KOPT-K1 (cell line): ENCODE measurements at regions not wholly inside any gene's neighbourhood (a gene's known extent, or its start where the extent isn't known, plus 50 kb on each side); places are given as distances from the start of the nearest gene placed in this dataset.

Experiments used
- H3K27ac ChIP-seq: fragments of 200-600 bp; sonication (generic); 2 replicates; pipeline ENCODE4 v1.5.1; 2016; ENCODE audit warnings: antibody characterized with exemption, mild to moderate bottlenecking, low read depth, low read length; ENCODE audit not compliant: poor library complexity, severe bottlenecking
- H3K36me3 ChIP-seq: fragments of 200-600 bp; sonication (generic); 2 replicates; pipeline ENCODE4 v1.5.1; 2017; ENCODE audit warnings: antibody characterized with exemption, mild to moderate bottlenecking, low read length, moderate library complexity; ENCODE audit not compliant: insufficient read depth
- H3K9me3 ChIP-seq: fragments of 200-600 bp; sonication (generic); 2 replicates; pipeline ENCODE4 v1.5.1; 2017; ENCODE audit warnings: antibody characterized with exemption, low read length, mild to moderate bottlenecking; ENCODE audit not compliant: insufficient read depth, poor library complexity, severe bottlenecking

DNA sequence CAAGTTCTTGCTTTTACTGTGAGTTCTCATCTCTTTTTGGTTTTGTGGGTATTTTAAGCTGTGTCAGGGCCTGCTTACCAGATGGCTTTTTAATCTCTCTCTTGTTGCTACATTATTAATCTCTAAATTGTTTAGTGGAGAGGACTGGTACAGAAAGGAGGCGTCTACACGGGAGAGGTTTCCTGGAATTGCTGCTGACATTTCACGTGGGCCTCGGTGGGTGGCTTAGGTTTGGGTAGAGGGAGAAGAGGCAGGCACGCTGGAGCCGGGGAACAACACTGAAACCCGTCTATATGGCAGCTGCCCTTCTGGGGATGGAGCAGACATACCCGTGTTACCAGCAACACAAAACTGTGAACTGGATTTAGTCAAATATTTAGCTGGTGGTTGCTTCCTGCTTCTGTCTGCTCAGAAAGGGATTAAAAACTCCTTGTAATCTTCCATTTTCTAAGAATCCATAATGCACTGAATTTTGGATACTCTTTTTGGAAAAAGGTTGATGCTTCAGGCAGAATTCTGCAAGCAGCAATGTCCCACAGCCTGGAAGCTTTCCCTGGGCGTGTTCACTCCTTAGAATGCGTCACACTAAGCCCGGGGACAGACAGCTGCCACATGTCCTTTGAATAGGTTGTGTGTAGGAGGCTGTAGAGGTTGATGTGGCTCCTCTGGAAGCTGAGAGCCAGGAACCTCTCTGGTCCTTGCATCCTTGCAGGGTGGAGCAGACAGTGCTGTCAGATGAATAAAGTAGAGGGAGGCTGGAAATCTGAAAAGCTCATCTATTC is 199.8 kb upstream of the GATB start:
- no peaks in the 10 kb centered on the region for H3K36me3 ChIP-seq
- H3K27ac ChIP-seq: no peak overlapping the region
- peaks cover 4% of the 10 kb centered on the region for H3K9me3 ChIP-seq

DNA sequence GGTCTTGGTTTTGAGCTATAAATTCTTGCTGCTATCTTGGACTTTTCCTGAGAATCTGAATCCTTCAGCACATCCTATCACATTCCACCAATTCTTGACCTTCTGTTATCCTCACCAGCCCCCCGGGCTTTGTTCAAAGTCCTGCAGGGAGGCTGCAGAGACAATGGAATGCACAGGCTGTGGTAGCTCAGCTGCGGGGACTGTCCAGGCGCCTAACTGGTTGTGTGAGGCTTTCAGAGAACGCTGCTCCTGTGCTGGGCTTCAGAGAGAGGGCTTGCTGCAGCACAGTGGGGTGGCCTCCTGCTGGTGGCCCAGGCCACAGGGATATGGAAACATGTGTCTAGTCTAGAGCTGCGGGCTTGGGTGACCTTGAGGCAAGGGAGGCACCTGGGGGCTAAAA is 196.3 kb upstream of the GATB start:
- Histone ChIP-seq H3K36me3 (no peaks in the 10 kb centered on the region), H3K9me3 (peaks cover 4% of the 10 kb centered on the region), H3K27ac (no peak overlapping the region)

DNA sequence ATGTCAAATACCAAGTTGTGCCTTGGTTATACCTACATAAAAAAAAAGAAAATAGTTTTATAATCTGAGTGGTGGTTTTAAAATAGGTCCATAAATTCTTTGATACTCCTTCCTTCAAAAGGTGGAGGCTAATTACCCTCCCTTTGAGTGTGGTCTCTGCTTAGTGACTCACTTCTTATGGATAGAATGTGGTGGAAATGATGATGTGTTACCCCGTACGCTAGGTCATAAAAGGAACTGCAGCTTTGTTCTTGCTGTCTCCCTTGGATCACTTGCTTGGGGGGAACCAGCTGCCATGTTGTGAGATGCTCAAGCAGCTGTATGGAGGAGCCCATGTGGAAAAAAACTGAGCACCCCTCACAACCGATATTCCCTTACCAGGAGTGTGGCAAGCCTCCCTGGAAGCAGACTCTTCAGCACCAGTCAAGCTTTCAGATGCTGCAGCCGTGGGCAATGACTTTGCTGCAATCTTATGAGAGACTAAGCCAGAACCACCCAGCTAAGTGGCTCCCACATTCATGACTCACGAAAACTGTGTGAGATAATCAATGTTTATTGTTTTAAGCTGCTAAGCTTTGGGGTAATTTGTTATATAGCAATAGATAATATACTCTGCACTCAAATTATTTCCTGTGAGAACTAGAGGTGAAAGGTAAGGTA is 195.0 kb upstream of the GATB start:
- Histone ChIP-seq H3K9me3 (peaks cover 4% of the 10 kb centered on the region), H3K27ac (no peak overlapping the region)

DNA sequence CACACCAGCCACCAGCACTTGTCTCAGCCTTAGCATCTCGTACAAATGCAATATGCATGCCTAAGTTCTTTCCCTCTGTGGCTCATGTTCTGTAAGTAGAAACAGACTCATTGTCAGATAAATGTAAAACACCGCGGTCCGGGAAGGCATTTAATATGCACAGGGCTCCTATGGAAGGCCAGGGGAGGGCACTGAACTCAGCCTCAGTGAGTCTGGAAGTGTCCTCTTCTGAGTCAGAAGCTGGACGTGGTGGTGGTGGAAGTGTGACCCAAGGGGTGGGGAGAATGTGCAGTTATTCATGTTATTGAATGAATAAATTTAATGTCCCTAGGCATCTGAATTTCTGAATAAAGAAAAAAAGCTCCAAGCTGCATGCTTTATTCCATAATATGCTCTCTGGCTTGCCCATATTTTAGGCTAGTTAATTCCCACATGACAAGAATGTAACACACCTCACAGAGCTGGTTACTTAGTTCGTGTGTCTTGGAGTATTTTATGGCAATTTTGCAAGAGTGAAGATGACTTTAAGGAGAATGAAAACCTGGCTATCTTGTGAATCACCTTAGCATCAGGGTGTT is 193.1 kb upstream of the GATB start:
- Histone ChIP-seq H3K9me3 (peaks cover 8% of the 10 kb centered on the region), H3K27ac (no peak overlapping the region), H3K36me3 (no peaks in the 10 kb centered on the region)

More for the DNA sequence above, 195.0 kb upstream of the GATB start:
- no peaks in the 10 kb centered on the region for H3K36me3 ChIP-seq

DNA sequence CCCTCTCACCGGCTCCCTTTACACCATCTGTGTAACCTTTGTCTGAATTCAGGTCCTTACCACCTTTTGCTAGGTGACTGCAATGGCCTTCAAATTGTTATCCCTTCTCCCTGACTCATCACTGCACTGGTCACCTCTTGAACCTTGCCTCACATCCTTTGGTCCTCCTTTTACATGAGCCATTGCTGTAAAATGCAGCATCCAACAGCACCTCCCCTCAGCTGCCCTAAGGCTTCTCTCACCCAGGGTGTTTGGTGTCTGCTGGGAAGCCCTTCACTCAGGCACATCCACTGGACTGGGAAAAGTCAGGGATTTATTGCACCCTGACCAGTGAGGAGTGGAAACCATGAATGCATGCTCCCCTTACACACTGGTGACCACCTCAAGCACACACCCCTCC is 192.5 kb upstream of the GATB start:
- Histone ChIP-seq H3K36me3 (no peaks in the 10 kb centered on the region), H3K27ac (no peak overlapping the region), H3K9me3 (peaks cover 11% of the 10 kb centered on the region)

DNA sequence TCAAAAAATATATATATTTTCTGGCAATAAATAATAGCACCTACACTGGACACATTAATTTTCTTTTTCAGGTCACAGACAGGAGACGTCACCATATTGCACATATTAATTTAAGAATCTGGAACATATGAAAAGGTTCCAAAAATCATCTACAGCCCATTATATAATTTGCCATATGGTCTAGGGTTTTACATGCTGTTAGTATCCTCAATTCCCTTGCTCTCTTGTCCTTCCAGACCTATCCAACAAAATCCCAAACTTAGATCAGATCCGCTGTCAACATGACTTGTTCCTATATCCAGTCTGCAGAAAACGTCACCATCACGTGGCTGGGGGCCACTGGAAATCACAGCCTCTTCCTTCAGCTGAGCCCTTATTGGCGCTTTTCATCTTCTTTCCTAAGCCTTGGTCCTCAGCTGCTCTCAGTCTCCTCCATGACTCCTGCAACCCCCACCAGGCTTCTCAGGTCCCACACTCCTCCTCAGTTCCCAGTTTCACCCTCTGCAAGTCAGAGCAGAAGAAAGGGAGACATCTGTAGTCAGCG is 192.0 kb upstream of the GATB start:
- Histone ChIP-seq H3K36me3 (no peaks in the 10 kb centered on the region), H3K27ac (no peak overlapping the region), H3K9me3 (peaks cover 16% of the 10 kb centered on the region)

DNA sequence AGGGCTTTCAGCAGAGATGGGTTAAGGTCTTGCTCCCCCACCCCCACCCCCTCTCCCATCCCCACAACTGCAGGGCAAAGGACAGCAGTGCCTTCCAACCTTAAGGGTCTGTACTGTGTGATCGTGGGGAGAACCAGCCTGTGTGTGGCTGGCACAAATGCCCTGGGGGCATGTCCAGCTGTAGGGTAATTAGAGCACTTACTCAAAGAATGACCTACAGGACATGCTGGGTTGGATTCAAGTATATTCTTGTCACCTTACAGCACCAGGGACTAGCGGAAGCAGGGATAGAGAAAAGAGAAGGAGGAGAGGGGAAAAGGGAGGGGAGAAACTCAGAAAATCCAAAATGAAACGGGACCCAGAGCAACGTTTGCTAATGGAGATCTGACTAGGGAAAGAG is 191.3 kb upstream of the GATB start:
- H3K9me3 ChIP-seq: peaks cover 22% of the 10 kb centered on the region
- no peaks in the 10 kb centered on the region for H3K36me3 ChIP-seq
- no peak overlapping the region for H3K27ac ChIP-seq

DNA sequence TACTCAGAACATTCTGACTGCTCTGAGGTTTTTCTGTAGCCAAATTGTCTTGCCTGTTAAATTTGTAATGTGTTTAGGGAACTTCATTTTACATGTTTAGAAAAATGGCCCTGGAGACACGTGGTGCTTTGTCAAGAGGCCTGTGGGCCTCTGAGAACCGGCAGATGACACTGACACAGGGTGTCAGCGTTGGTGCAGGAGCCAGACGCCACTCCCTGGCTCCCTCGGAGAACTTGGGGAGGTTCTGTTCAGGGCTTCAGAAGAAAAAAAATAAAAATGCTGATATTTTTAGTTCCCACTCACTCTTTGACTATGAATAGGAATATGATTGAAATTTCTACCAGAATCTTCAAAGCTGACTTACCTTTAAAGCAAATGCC is 190.9 kb upstream of the GATB start:
- Histone ChIP-seq H3K36me3 (no peaks in the 10 kb centered on the region), H3K27ac (no peak overlapping the region), H3K9me3 (peaks cover 27% of the 10 kb centered on the region)

DNA sequence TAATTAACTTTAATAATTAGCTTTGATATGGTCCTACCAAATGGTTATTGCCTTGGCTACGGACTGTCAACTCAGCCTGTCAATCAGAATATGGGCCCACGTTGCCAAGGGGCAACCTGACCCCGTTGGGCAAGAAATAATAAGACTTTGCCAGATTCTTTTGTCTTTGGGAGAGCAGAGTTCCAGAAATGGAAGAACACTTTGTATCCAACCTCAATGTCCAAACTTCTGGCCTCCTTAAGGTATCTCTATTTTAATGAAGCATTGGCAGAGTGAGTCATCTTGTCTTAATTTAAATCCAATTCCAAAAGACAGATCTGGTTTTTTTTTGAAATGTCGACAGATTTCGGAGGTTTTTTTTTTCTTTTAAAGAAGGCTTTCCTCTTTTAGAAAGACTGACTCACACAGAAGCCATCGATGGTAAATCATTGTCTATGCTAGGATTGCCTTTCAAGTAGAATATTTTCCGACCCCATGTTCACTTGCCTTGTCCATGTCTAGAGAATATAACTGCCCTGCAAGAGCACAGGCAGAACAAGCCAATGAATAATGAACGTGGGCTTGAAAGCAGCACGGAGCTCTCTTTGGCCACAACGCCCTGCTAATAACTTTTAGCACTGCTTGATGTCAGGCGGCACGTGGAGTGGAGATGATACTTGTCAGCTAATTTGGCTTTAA is 190.3 kb upstream of the GATB start:
- H3K9me3 ChIP-seq: peaks cover 32% of the 10 kb centered on the region
- no peak overlapping the region for H3K27ac ChIP-seq
- no peaks in the 10 kb centered on the region for H3K36me3 ChIP-seq

DNA sequence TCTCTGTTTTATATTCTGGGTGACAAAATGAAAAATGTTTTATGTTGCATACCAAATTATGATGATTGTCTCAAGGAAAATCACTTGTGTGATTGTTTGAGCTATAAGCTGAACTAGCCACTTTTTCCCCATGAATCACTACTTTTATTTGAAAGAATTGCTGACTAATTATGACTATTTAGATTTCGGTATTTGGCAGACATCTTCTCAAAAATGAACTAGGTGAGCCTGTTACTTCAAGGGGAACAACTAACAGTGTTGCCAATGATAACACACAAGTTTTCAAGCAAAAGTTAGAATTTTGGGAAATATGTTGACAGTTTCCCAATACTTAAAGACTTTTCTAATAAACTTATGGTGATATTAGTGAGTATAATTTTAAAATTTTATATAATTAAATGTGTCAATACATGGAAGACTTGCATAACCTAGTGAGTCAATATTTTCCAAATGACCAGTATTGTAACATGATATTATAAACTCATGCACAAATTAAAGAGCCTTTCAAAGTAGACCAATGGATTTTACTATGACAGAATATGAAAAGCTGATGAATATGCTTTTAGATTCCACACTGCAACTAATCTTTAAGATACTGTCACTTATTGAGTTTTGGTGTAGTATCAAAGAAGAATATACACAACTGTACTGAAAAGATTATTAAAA is 187.7 kb upstream of the GATB start:
- Histone ChIP-seq H3K27ac (no peak overlapping the region), H3K36me3 (no peaks in the 10 kb centered on the region), H3K9me3 (peaks cover 42% of the 10 kb centered on the region)

DNA sequence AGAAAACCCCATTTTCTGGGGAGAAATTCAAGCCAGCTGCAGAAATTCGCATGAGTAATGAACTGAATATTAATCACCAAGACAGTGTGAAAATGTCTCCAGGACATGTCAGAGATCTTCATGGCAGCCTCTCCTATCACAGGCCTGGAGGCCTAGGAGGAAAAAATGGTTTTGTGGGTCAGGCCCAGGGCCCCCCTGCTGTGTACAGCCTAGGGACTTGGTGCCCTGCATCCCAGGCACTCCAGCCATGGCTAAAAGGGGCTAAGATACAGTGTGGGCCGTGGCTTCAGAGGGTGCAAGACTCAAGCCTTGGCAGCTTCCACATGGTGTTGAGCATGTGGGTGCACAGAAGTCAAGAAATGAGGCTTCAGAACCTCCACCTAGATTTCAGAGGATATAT is 185.9 kb upstream of the GATB start:
- H3K9me3 ChIP-seq: peaks cover 58% of the 10 kb centered on the region
- H3K27ac ChIP-seq: no peak overlapping the region
- no peaks in the 10 kb centered on the region for H3K36me3 ChIP-seq

DNA sequence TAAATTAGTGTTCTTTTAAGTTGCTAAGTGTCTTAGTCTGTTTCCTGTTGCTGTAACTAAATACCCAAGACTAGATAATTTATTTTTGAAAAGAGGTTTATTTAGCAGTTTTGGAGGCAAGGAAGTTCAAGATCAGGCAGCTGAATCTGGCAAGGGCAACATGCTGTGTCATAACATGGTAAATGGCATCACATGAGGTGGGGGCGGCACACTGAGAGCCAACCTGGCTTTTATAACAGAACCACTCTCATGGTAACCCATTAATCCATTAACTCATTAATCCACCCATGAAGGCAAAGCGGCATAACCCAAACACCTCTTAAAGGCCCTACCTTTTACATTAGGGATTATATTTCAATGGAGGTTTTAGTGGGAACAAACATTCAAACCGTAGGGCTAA is 182.2 kb upstream of the GATB start:
- peaks cover 53% of the 10 kb centered on the region for H3K9me3 ChIP-seq
- H3K36me3 ChIP-seq: no peaks in the 10 kb centered on the region
- no peak overlapping the region for H3K27ac ChIP-seq

DNA sequence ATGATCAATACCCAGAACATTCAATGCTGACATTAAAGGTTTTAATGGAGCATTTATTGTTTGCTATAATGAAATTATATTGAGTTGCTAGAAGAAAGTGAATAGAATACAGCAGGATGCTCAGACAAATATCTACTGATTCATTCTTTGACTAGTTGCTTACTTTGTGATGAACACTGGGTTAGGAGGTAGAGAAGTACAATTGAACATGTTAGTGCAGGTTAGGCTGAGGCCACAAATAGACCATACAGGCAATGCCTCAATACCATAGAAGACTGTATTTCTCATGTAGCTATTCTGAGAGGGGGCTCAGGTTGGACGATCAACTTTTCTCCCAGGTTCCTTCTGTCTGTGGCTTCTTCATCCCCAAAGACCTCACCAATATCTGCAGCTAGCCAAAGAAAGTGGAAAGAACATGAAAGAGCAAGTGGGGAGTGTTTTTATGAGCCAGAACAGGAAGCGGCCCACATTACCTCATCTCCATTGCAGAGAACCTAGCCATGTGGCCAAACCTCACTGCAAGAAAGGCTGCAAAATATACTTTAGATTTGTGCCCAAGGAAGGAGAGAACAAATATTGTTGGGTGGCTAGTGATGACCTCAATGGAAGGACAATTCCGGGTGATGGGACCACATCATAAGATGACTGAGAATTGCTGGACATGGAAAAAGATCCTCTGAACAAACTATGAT is 180.3 kb upstream of the GATB start:
- Histone ChIP-seq H3K27ac (peak overlapping the region; percentile 55), H3K9me3 (peaks cover 34% of the 10 kb centered on the region), H3K36me3 (no peaks in the 10 kb centered on the region)

DNA sequence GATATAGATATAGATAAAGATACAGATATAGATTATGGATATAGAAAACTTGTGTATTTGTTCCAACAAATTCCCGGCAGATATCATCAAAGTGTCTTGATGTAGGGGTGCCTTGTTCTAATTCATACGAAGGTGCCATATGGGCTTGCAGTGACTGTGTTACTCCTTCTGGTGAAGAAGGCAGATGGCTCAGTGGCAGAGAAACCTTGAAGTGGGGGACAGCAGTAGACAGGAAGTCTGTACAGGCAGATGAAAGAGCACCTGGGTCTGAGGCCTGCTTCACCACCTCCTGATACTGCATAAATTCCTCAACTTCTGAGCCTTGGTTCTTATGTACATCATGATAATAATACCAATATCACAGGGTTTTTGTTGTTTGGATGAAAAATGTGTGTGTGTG is 179.5 kb upstream of the GATB start:
- peak overlapping the region; percentile 55 for H3K27ac ChIP-seq
- H3K9me3 ChIP-seq: peaks cover 26% of the 10 kb centered on the region
- H3K36me3 ChIP-seq: no peaks in the 10 kb centered on the region
